Stimulated activated CD4-positive, alpha-beta T cell treated with anti-CD3 and anti-CD28 coated beads, Interleukin-15, amount 100 ng/mL, for 1 hour (primary cell): ENCODE measurements at regions not wholly inside any gene's neighbourhood (a gene's known extent, or its start where the extent isn't known, plus 50 kb on each side); places are given as distances from the start of the nearest gene placed in this dataset.

Experiments
- DNase-seq, 2 donors: peaks; one replicate each; pipeline ENCODE4 v3.0.0-alpha.2; 2020; ENCODE audit warnings: low read depth in 1 of 2, low spot score in 1 of 2

DNA sequence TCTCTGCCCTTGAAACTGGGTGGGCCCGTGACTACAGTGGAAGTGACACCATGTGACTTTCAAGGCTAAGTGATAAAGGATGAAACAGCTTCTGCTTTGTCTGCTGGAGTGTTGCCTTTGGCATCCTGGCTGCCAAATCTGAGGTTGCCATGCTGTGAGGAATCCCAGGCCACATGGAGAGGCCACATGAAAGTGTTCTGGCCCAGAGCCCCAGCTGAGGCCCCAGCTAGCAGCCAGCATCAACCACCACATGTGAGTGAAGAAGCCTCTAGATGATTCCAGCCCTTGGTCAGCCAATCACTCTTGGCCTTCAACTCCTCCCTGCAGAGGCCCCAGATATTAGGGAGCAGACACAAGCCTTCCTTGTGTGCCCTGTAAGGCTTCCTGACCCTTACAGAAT lies 94.4 kb upstream of the BCOR start:
- DNase-seq: no peak

GRCh38 chrX:40189637-40190036 lies 91.9 kb upstream of the BCOR start:
- no peak for DNase-seq

DNA sequence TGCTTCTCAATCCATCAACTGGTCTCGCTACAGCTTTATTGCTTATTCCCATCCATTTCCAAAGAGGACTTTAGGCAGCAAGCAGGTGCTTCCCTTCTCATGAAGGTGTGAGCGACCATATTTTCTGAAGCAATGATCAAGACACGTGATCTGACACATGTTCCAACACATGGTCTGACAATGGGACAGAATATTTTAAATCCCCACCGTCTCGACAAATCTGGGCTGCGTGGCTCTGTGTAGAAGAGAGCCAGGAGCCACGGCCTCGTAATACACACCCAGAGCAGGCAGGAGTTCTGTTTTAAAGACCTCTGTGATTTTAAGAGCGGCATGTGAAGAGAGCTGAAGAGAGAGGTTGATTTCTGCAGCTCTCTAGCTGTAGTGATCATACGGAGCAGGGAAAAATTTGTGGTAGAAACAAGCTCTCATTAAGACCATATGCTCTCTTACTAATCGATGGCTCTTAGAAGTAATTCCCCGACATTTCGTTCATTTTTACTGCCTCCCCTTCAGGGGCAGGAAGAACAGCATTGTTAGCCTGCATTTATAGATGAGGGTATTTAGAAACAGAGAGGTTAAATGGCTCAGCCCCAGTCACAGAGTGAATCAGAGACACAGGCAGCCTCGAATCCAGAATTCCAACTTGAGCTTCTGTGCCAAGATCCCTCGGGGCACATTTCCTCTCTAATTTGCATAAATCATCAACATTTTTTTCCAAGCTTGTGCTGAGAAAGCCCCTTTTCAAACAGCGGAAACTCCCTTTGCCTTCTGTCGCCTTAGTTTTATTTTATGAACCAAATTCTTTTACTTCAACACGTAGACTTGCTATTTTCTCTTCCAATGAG lies 91.0 kb upstream of the BCOR start:
- DNase-seq: no peak

- no peak for DNase-seq
Observed at GRCh38 chrX:40184968-40185367, 87.2 kb upstream of the BCOR start.

GRCh38 chrX:40182615-40183014 lies 84.9 kb upstream of the BCOR start:
- DNase-seq: no peak

DNA sequence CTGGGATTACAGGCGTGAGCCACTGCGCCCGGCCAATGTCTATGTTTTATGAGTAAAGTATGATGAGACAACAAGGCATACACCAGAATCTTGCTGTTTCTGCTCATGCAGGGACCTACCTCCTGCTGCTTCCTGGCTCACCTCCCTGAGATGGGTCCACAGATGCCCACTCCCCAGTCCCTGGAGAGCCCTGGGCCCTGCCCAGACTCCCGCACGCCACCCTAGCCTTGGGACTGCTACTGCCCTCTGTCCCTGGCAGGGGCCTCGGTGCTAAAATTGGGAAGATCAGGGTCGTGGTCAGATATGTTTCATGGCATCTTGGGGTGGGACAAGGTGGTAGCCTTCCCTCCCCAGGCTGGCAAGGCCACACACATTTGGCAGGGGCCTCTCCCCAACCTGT lies 84.3 kb upstream of the BCOR start:
- DNase-seq: no peak

DNA sequence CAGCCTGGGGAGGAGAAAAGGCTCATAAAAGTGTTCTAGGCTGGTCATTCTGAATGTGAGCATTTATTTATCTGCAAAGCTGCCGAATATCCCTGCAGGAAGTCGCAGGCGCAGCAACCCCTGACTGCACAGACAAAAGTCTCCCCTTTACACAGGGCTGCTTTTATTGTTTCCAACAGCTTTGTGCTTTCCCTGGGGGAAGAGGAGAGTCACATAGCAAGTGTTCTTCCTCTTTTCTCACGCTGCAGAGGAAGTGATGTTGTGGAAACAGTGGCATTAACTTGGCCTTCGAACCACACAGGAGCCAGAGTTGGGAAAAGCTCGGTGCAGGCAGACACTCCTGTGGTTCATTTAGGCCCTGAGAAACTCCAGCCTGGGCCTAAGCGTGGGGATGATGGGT lies 81.5 kb upstream of the BCOR start:
- DNase-seq: no peak

- DNase-seq: no peak
Observed at GRCh38 chrX:40177942-40178715, 80.4 kb upstream of the BCOR start.

DNA sequence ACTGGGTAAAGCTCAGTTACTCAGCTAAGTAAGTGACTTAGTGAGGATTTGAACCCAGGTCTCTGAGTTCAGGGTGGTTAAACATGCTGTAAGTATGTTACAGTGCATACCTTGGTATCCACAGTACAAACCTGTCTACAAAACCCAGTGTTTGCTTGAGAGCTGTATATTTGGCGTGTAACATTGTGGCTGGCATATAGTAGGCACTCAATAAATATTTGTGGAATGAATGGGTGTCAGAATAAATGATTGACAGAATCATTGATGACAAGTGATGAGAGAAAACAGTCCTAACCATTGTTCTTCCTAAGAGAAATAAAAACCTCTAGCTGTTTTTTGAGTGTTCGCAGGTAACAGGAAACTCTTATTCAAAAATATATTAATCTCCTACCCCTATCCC lies 79.7 kb upstream of the BCOR start:
- DNase-seq: no peak

DNA sequence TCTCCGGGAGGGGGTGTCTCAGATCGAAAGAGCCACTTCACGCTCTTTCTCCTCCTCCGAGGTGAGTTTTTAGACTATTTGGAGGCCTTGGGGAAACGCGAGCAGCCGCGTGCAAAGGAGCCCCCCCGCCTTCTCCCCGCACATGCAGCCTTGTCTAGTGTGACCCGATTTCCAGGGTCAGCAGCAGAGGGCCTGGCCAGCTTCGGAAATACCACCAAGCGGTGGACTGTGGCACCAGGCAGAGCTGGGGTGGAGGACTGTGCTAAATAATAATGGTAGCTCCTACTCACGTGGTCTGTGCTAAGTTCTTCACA lies 79.3 kb upstream of the BCOR start:
- DNase-seq: no peak

DNA sequence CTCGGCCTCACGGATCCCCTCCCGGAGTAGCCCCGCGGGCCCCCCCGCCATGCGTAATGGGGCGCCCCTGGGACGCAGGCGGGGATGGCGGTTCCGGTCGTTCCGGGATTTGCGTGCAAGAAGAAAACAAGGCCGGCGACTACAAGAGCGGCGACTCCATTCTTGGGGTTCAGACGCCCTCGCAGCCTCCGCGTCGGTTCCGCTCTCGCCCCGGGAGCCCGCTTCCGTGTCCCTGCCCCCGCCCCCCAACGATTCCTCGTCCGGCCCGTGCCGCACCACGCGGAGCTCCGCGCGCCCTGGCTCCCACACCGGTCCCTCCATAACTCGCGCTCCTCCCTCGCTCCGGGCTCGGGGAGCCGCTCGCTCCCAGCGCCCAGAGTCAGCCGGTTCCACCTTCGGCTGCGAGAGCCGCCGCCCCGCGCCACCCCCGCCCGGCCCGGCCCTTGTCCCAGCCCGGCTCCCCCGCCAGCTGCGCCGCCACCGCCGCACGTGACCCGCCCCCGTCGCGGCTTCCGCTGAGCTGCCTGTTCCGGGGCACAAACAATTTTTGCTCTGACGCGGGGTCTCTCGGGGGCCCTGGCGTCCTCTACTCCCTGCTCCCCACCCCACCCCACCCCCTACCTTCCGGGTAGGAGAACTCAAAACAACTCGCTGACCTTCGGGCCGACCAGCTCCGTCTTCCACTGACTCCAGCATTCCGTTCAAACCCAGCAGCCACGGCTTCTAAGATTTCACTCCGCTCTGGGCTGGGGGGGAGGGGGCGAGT lies 78.8 kb upstream of the BCOR start:
- peak; percentile 66 to 68 for DNase-seq

- peak; percentile 56 to 62 for DNase-seq
Observed at GRCh38 chrX:40175511-40176350, 78.0 kb upstream of the BCOR start.

- DNase-seq: no peak
Observed at GRCh38 chrX:40174854-40175510, 77.2 kb upstream of the BCOR start.

GRCh38 chrX:40174001-40174853 lies 76.5 kb upstream of the BCOR start:
- DNase-seq: peak in 1 of 2 donors; percentile 52

GRCh38 chrX:40173143-40174000 lies 75.6 kb upstream of the BCOR start:
- DNase-seq: no peak

- DNase-seq: no peak
Observed at GRCh38 chrX:40172401-40173142, 74.8 kb upstream of the BCOR start.

GRCh38 chrX:40171513-40172400 lies 74.0 kb upstream of the BCOR start:
- no peak for DNase-seq
